HG03025 (cell line): ENCODE measurements at regions not wholly inside any gene's neighbourhood (a gene's known extent, or its start where the extent isn't known, plus 50 kb on each side); places are given as distances from the start of the nearest gene placed in this dataset.

ENCODE experiments used
- ATAC-seq: cut with Tn5 transposase; IDR thresholded peaks from one replicate; pipeline ENCODE4 v1.9.1; 2021; ENCODE audit warnings: mild to moderate bottlenecking, moderate library complexity; ENCODE audit not compliant: unreplicated experiment, low FRiP score

GRCh38 chr2:144285324-144285723 is 234.6 kb downstream of the ZEB2 start:
- no peak for ATAC-seq

DNA sequence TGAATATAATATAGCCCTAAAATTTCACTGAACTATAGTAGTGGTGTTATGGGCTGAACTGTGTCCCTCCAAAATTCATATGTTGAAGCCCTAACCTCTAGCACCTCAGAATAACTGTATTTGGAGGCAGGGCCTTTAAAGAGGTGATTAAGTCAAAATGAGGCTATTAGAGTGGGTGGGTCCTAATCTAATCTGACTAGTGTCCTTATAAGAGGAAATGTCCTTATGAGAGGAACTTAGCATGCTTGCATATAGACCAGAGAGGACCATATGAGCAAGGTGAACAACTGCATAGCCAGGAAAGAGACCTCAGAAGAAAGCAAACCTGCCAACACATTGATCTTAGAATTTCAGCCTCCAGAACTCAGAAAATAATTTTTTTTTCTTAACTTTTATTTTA is 238.4 kb downstream of the ZEB2 start:
- no peak for ATAC-seq

DNA sequence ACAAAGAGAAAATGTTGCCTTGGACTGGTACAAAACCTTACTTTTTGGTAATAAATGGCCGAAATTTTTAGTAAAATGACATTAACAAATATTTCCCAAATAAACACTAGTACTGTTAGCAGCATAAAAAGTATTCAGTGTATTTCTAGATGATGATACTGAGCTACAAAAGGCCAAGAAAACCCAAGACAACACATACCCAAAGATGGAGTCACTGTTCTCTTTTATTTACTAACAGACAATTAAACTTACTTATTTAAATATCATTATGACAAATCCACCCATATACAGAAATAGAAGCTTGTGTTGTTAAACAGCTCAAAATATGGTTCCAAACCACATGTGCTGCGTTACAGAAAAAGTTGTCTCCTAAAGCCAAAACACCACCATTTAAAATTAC is 239.9 kb downstream of the ZEB2 start:
- no peak for ATAC-seq

DNA sequence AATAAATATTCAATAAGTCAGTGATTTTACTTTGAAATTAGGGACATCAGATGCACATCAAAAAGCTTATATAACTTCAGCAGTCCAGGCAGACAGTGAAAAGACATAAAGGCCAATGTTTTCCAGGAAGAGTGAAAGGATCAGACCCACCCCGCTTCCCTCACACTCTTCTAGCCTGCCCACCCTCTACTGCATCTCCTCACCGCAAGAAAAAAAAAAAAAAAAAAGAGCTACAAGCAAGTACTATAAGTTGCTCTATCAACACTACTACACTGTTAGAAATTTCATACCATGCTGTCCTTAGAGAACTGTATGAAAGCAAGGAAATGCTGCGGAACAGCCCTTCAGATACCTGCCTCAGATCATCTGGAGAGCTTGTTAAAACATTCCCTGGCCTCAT is 240.8 kb downstream of the ZEB2 start:
- no peak for ATAC-seq

DNA sequence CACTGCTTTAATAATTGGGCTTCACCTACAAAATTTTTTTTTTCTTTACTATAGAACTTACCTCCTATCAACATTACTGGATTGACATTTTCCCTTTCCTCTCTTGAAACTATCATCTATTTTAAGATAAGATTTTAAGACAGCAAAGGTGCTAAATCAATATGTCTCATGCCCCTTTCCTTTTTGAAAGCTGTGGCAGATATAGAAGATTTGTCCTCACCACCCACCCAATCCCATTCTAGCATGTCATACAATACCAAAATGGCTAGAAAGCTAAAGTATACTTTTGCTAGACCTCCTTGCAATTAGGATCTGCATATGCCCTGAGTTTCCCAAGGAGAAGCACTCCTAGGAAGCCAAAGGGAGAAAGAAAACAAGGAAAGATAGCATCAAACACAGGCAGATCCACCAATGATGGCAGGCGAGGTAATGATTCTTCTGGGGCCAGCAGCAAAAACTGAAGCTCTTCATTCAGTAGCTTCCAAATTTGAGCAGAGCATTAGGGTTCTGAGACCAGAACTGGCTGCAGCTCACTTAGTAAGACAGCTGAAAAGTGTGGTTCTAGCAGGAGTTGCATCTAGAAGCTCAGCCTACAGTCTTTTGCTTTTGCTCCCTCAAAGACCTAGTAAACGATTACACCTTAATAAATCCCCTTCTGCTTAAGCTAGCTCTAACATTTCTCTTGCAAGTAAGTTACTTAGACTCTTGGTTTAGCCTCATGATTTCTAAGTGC is 242.1 kb downstream of the ZEB2 start:
- ATAC-seq: no peak

DNA sequence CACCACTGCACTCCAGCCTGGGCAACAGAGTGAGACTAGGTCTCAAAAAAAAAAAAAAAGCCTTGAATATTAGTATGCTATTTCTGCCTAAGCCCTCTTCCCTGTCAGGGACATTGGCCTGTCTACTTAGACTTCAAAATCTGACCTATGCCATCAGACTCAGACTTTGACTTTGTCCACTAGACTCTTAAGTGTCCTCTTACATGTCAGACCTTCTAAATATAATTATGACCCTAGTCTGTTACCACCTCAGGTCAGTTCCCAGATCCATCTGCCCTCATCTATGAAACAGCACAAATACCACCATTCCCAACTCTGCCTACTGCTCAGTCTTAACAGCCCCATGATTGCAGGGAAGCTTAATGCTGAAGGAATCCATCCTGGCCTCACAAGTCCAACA is 244.6 kb downstream of the ZEB2 start:
- ATAC-seq: no peak

DNA sequence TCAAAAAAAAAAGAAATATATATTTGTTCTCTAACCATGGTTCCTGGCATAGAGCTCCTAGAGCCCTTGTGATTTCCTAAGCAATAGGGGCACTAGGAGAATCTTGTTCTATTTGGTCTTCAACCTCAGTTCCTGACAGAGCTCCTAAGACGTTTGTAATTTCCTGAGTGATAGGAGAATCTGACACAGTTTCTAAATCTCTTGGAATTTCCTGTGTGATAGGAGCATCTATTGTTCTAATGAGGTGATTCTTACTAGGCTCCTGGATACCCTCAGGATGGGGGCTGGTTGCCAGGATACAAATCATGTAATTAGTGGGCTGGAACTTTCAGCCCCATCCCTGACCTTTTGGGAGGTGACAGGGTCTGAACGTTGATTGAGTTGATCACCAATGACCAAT is 245.8 kb downstream of the ZEB2 start:
- no peak for ATAC-seq

- ATAC-seq: no peak
These were observed 249.0 kb downstream of the ZEB2 start for GRCh38 chr2:144270951-144271350.

- ATAC-seq: no peak
These were observed 251.8 kb downstream of the ZEB2 start for GRCh38 chr2:144268036-144268678.

- ATAC-seq: peak; percentile 92
These were observed 252.7 kb downstream of the ZEB2 start for GRCh38 chr2:144267239-144267638.

DNA sequence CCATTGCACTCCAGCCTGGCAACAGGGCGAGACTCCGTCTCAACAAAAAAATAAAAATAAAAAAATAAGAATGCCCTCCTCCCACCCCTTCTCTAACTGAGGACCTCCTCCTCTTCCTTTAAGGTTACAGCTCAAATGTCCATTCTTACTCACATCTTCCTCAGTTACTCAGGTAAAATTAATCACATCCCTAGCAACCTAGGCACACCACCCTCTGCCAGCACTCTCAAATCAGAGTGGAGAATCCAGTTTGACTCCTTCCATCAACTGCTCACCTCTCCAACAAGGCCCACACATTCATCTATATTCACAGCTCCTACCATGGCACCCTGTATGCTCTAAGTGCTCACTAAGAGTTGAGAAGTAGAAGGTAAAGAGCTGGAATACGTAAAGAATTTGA is 254.3 kb downstream of the ZEB2 start:
- no peak for ATAC-seq

- ATAC-seq: no peak
These were observed 258.0 kb downstream of the ZEB2 start for GRCh38 chr2:144261966-144262365.

DNA sequence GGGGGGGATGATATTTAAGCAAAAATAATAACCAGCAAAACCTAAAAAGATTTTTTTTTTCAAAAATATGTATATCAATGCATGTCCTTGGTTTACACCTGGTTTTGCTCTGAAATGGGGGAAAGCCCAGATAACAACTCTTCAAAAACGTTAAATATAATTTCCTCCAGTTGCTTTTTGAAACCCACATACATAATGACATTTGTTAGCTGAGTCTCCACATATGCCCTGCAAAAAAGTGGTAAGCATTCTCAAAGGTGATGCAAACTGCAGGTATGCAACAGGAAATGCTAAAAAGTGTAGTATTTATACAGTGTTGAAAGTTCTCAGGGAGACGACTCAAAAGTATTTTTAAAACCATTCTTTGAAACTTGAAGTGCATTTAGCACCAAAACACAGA is 258.6 kb downstream of the ZEB2 start:
- no peak for ATAC-seq

DNA sequence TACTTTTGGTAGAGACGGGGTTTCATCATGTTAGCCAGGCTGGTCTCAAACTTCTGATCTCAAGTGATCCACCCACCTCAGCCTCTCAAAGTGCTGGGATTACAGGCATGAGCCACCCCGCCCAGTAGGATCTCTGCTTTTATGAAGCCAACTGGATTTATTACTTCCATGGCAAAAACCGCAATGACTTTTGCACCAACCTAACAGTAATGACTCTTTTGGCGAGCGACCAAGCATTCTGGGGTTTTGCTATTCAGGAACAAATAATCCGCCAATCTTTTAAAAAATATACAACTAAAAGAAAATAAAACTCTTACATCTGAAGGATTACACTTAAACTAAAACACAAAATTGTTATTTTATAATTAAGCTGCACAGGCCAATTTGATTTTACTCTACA is 260.6 kb downstream of the ZEB2 start:
- ATAC-seq: no peak

GRCh38 chr2:144258154-144258553 is 261.8 kb downstream of the ZEB2 start:
- ATAC-seq: no peak

GRCh38 chr2:144256996-144257707 is 262.8 kb downstream of the ZEB2 start:
- ATAC-seq: no peak

DNA sequence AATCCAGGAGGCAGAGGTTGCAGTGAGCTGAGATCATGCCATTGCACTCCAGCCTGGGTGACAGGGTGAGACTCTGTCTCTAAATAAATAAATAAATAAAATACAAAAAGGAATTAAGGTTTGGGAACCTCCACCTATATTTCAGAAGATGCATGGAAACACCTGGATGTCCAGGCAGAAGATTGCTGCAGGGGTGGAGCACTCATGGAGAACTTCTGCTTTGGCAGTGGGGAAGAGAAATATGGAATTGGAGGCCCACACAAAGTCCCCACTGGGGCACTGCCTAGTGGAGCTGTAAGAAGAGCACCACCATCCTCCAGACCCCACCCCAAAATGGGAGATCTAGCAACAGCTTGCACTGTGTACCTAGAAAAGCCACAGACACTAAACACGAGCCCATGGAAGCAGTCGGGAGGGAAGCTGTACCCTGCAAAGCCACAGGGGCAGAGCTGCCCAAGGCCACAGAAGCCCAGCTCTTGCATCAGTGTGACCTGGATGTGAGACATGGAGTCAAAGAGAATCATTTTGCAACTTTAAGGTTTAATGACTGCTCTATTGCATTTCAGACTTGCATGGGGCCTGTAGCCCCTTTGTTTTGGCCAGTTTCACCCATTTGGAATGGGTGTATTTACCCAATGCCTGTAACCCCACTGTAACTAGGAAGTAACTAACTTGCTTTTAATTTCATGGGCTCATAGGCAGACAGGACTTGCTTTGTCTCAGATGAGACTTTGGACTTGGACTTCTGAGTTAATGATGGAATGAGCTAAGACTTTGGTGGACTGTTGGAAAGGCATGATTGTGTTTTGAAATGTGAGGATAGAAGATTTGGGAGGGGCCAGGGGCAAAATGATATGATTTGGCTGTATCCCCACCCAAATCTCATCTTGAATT is 265.3 kb downstream of the ZEB2 start:
- no peak for ATAC-seq

- ATAC-seq: no peak
These were observed 266.2 kb downstream of the ZEB2 start for GRCh38 chr2:144253743-144254142.

- ATAC-seq: no peak
These were observed 267.2 kb downstream of the ZEB2 start for GRCh38 chr2:144252694-144253093.

- no peak for ATAC-seq
These were observed 270.8 kb downstream of the ZEB2 start for GRCh38 chr2:144249035-144249637.
